NOMO-1 treated with DMSO at 0.1 percent for 48 hours (cell line): ENCODE measurements at regions not wholly inside any gene's neighbourhood (a gene's known extent, or its start where the extent isn't known, plus 50 kb on each side); places are given as distances from the start of the nearest gene placed in this dataset.
A peak's percentile ranks its signal among the peaks of the same experiment; 100 is the strongest.

Experiments
- DNase-seq: peaks from one replicate; lab custom pipeline; 2025; ENCODE audit not compliant: unreplicated experiment; lab: John Stamatoyannopoulos, UW

DNA sequence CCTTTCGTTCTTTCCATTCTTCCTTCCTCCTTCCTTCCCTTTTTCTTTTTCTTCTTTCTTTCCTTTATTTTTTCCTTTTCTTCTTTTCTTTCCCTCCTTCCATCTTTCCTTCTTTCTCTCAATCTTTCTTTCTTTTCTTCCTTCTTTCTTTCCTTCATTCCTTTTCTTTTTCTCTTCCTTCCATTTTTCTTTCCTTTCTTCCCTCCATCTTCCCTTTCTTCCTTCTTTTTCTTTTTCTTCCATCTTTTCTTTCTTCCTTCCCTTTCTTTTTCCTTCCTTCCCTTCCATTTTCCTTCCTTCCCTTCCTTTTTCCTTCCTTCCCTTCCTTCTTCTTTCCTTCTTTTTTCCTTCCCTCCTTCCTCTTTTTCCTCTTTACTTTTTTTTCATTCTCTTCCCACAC is 568.7 kb downstream of the GALR1 start:
- DNase-seq: no peak

DNA sequence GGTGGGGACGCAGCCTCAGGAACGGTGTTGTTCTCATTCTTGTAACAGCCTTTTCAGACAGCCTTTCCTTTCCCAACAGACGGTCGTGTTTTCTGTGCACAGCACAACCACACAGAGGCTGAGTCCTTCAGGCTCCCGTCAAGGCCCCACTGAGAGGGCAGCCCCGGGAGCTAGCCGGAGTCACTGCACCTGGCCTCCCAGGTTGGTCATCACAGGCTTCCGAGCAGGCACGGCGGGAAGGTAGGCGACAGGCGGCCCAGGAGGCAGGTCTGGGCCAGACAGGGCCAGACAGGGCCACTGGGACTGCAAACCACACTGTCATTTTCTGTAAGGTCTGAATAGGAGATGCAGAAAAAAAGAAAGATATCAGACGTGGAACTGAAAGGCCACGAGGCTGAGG is 570.8 kb downstream of the GALR1 start:
- no peak for DNase-seq

DNA sequence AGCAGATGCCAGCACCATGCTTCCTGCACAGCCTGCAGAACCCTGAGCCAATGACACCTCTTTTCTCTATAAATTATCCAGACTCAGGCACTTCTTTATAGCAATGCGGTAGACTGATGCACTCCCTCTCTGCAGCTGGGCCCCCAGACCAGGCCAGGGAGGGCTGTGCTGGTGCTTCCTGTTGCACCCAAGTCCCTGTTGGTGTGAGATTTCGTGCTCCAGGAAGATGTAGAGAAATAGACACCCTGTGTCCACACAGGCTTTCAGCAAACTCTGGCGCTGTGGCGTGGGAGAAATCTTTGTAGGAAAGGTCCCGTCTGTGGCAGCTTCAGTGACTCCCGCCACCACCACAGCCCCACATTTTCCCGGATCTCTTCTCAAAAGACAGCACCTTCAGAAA is 572.2 kb downstream of the GALR1 start:
- DNase-seq: no peak

DNA sequence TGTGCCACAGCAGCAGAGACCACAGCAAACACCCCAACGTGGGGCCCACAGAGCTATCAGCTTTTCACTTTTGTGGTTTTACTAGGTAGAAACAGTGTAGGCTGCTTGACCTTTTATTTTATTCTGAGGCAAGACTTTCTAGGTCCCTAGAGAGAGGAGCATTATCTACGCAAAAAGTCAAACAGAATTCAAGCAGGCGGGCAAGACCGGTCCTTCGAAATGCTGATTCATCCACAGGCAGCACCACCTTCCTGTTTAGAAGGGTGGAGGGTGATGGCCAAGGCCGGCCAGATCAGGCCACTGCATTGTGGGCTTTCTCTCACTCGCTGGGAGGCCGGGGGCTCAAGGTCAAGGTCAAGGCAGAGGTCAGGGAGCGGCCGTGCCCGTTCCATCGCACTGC is 573.0 kb downstream of the GALR1 start:
- no peak for DNase-seq

- DNase-seq: no peak
Observed at GRCh38 chr18:77833807-77834206, 584.2 kb downstream of the GALR1 start.

DNA sequence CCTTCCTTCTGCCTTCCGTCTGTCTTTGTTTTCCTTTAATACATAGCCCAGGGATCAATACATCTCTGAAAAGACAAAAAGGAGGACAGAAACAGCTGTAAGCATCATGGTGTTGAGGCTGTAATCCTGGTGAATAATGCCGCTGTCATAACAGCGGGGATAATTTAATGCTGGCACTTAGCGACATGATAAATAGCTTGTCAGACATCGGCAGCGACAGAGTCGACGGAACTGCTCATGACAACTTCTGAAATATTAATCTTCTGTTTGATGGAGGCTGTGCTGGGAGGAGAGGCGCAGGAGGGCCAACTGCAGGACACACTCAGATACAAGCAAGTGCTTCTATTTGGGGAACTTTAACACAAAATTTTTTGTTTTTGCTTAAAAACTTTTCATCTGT is 602.2 kb downstream of the GALR1 start:
- DNase-seq: no peak

DNA sequence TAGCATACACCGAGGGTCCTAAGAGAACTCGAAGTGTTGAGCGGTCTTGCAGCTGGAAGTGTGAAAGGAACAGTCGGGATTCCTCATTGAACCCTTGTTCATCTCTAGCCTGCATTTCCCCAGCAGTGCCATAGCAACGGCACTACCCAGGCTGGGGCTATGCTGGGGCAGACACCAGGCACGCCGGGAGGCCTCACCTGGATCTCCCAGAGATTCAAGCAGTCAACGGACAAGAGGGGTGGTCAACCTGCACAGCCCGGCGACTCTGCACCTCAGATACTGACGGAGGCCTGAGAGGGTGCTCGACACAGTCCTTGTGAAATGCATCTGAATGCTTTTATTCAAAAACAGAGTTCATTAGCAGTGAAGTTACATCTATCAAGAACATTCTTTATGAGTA is 604.2 kb downstream of the GALR1 start:
- no peak for DNase-seq

- no peak for DNase-seq
Observed at GRCh38 chr18:77857678-77858655, 608.3 kb downstream of the GALR1 start.

DNA sequence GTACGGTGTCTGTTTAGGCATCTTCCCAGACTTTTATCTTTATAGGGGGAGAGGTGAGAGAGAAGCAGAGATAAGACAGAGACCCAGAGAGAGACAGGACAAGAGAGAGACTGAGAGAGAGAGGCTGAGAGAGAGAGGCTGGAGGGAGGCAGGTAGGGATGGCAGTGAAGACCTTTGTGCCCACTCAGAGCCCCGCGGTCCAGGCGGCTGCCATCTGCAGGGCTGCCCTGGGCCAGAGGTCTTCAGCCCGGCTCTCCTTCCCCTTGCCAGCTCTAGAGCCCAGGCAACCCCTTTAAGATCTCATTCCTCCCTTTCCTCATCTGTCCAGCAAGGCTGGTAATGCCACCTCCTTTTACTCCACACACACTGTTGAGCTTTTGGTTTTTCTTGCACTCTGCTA is 610.0 kb downstream of the GALR1 start:
- no peak for DNase-seq

DNA sequence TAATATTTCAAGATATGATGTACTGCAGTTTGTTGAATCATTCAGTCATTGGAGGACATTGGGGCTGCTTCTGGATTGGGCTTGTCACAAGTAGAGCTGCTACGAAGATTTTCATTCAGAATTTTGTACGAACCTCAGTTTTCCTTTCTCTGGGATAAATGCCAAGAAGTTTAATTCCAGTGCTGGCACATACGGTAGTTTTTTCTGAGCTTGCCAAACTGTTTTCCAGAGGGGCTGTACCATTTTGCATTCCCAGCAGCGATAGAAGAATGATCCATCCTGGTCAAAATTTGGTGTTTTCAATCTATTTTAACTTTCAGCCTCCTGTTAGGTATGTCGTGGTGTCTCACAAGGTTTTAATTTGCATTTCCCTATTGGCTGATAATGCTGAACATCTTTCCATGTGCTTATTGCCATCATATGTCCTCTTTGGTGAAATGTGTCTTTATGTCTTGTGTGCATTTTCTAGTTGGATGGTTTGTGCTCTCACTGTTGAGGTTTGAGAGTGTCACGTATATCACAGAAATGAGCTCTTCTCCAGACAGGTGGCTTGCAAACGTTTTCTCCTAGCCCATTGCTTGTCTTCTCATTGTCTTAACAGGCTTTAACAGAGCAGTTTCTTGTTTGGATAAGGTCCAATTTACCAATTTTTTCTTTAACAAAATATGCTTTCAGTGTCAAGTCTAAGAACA is 612.6 kb downstream of the GALR1 start:
- DNase-seq: no peak

GRCh38 chr18:77865853-77866252 is 616.2 kb downstream of the GALR1 start:
- no peak for DNase-seq

DNA sequence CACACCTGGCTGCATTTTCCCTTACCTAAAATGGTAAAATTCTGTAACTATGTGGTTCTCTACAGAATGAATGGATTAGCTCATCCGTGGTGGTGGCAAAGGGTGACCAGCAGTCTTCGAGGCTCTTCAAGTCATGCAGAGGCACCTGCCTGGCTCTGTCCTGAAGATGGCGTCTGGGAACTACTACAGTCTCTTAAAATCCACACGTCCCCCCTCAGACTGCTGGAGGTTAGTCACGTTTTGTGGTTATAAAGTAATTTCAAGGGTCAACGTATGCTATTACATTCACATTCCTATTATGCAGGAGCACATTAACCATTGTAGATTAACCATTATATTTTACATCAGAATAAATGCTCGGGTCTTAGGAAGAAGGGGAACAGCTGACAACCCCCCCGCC is 616.7 kb downstream of the GALR1 start:
- DNase-seq: no peak

- no peak for DNase-seq
Observed at GRCh38 chr18:77870199-77870598, 620.6 kb downstream of the GALR1 start.

- DNase-seq: no peak
Observed at GRCh38 chr18:77870894-77871293, 621.2 kb downstream of the GALR1 start.

- DNase-seq: no peak
Observed at GRCh38 chr18:77872166-77872565, 622.5 kb downstream of the GALR1 start.

DNA sequence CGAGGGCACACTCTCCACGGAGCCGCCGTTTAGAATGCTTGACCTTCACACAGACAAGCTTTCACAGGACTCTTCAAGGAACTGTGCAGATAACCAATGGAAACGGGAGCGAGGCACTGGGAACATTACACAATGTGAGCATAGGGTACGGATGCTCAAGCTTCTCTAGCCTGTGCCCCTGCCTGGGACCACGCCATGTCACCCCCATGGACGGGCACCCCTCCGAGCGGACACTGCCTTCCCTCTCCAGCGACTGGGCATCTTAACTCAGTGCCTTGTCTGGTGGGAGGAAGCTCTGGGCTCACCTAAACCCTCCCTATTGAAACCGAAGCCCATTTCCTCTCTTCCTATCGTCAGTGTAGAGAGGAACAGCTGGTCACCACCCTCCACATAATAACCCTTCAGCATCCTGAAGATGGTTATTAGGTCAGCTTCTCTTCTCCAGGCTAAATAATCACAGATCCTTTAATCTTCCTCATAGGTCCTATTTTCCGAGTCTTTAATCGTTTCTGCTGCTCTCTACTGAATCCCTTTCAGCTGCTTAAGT is 626.7 kb downstream of the GALR1 start:
- no peak for DNase-seq

GRCh38 chr18:77879829-77880228 is 630.2 kb downstream of the GALR1 start:
- no peak for DNase-seq

DNA sequence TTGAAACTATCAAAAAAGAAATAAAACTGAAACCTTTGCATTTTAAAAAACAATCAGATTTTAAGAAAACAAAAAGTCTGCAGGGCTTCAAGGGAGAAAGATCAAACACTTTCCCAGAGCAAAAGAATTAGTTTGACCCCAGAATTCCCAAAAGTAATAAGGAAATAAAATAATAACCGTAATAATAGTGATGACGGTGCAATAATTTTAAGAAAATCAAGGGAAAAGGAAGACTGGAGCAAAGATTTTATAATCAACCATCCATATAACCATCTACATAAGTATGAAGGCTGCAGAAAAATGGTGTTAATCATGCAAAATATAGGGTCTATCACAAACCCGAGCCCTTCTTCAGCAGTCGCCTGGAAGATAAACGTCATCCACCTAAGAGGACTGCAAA is 634.8 kb downstream of the GALR1 start:
- DNase-seq: no peak

- peak; percentile 40 for DNase-seq
Observed at GRCh38 chr18:77894060-77894459, 644.4 kb downstream of the GALR1 start.

- no peak for DNase-seq
Observed at GRCh38 chr18:77895250-77895649, 645.6 kb downstream of the GALR1 start.

GRCh38 chr18:77896586-77897252 is 647.1 kb downstream of the GALR1 start:
- DNase-seq: no peak
